Adrenal gland (tissue), 5 donors: ENCODE measurements at regions not wholly inside any gene's neighbourhood (a gene's known extent, or its start where the extent isn't known, plus 50 kb on each side); places are given as distances from the start of the nearest gene placed in this dataset.

ENCODE experiments used
- POLR2A ChIP-seq, 2 donors: fragments of 450-650 bp; IDR thresholded peaks; one replicate each; pipeline ENCODE4 v1.6.1; 2017; ENCODE audit warnings: antibody characterized with exemption in 2 of 2, mild to moderate bottlenecking in 2 of 2, moderate library complexity in 1 of 2
- TF ChIP-seq, protein P1 (sequence below), 6 experiments: fragments of 450-650 bp in 4 of 6; fragments of 200-600 bp in 2 of 6; sonication (generic) in 1 of 6; IDR thresholded peaks; 1 replicate in 5 of 6; 2 replicates in 1 of 6; pipeline versions ENCODE4 v1.5.1 to v1.8.0; 2016 to 2021; ENCODE audit warnings: antibody characterized with exemption in 6 of 6, mild to moderate bottlenecking in 2 of 6, moderate library complexity in 1 of 6
- donor health status: DM: no; HTN: no; CAD: no.

DNA sequence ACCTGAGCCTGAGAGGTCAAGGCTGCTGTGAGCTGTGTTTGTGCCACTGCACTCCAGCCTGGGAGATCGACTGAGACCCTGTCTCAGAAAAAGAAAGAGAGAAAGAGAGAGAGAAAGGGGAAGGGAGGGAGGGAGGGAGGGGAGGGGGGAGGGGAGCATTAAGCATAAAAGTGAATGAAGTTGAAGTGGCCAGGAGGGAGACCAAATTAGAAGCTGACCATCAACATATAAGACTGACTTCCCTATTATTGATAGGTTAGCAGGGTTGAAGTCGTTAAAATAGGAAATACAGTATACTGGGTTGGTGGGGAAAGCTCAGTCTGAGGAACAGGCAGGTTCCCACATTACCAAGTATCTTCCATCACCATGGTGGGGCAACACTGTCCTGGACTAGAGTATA is 117.1 kb upstream of the MKLN1 start:
- TF ChIP-seq POLR2A (IDR thresholded peaks at IDR 0.05), result no peak
- TF ChIP-seq, protein P1, sequence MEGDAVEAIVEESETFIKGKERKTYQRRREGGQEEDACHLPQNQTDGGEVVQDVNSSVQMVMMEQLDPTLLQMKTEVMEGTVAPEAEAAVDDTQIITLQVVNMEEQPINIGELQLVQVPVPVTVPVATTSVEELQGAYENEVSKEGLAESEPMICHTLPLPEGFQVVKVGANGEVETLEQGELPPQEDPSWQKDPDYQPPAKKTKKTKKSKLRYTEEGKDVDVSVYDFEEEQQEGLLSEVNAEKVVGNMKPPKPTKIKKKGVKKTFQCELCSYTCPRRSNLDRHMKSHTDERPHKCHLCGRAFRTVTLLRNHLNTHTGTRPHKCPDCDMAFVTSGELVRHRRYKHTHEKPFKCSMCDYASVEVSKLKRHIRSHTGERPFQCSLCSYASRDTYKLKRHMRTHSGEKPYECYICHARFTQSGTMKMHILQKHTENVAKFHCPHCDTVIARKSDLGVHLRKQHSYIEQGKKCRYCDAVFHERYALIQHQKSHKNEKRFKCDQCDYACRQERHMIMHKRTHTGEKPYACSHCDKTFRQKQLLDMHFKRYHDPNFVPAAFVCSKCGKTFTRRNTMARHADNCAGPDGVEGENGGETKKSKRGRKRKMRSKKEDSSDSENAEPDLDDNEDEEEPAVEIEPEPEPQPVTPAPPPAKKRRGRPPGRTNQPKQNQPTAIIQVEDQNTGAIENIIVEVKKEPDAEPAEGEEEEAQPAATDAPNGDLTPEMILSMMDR (IDR thresholded peaks at IDR 0.05), result no peak
